HepG2 (cell line): ENCODE measurements at regions not wholly inside any gene's neighbourhood (a gene's known extent, or its start where the extent isn't known, plus 50 kb on each side); places are given as distances from the start of the nearest gene placed in this dataset.

Experiments
- BATF2 ChIP-seq: sonication (generic); formaldehyde crosslinking; IDR thresholded peaks from 2 replicates; pipeline ENCODE4 v1.8.0; 2022; ENCODE audit warnings: mild to moderate bottlenecking, missing genetic modification reagents, moderate library complexity
- CTCF ChIP-seq: sonication (generic); formaldehyde crosslinking; IDR thresholded peaks from 2 replicates; pipeline ENCODE4 v1.5.0; 2020; ENCODE audit warnings: mild to moderate bottlenecking, missing genetic modification reagents, moderate library complexity
- EZH2 ChIP-seq: conservative IDR thresholded peaks from 2 replicates; pipeline ENCODE4 v1.6.1; 2012; ENCODE audit warnings: mild to moderate bottlenecking, low read depth, low read length, moderate library complexity
- FUBP1 ChIP-seq: sonication (generic); formaldehyde crosslinking; IDR thresholded peaks from 2 replicates; pipeline ENCODE4 v1.5.1; 2020; ENCODE audit warnings: missing genetic modification reagents, mild to moderate bottlenecking, borderline replicate concordance
- HDAC2 ChIP-seq: sonication (generic); formaldehyde crosslinking; IDR thresholded peaks from 2 replicates; pipeline ENCODE4 v1.4.0; 2020; ENCODE audit warnings: missing genetic modification reagents
- MAFK ChIP-seq, 2 experiments: IDR thresholded peaks in 1 of 2; conservative IDR thresholded peaks in 1 of 2; 2 replicates each; pipeline ENCODE4 v1.6.1; 2011; ENCODE audit warnings: improper control_type of control experiment in 2 of 2, low read length in 2 of 2
- MAZ ChIP-seq, 2 experiments: sonication (generic) in 1 of 2; formaldehyde crosslinking in 1 of 2; IDR thresholded peaks; 2 replicates each; pipeline versions ENCODE4 v1.5.0 to v1.6.1; 2012 to 2020; ENCODE audit warnings: low read depth in 2 of 2, mild to moderate bottlenecking in 2 of 2, borderline replicate concordance in 1 of 2, improper control_type of control experiment in 1 of 2, low read length in 1 of 2, missing genetic modification reagents in 1 of 2, moderate library complexity in 1 of 2
- NKX3-1 ChIP-seq: sonication (generic); formaldehyde crosslinking; IDR thresholded peaks from 2 replicates; pipeline ENCODE4 v1.5.0; 2020; ENCODE audit warnings: missing genetic modification reagents
- POLR2AphosphoS5 ChIP-seq: IDR thresholded peaks from 2 replicates; pipeline ENCODE4 v1.6.1; 2012; ENCODE audit warnings: low read depth, low read length
- SMC3 ChIP-seq: IDR thresholded peaks from 2 replicates; pipeline ENCODE4 v1.6.1; 2011; ENCODE audit warnings: low read length, improper control_type of control experiment
- ZFP36L2 ChIP-seq: sonication (generic); formaldehyde crosslinking; IDR thresholded peaks from 2 replicates; pipeline ENCODE4 v1.4.0; 2020; ENCODE audit warnings: missing genetic modification reagents
- ZSCAN5A ChIP-seq: sonication (generic); formaldehyde crosslinking; IDR thresholded peaks from 2 replicates; pipeline ENCODE4 v1.8.0; 2022; ENCODE audit warnings: mild to moderate bottlenecking, missing genetic modification reagents, borderline replicate concordance

GRCh38 chr1:215508311-215508710 lies 58.8 kb upstream of the KCTD3 start:
- TF ChIP-seq NKX3-1 (CRISPR knock-in tag) (no peak), CTCF (CRISPR knock-in tag) (no peak), ZSCAN5A (CRISPR knock-in tag) (no peak), MAZ (IDR thresholded peaks at IDR 0.05; ENCODE audit: borderline replicate concordance, low read depth, low read length) (no peak), MAZ (CRISPR knock-in tag; IDR thresholded peaks at IDR 0.05; ENCODE audit: low read depth) (no peak), EZH2 (no peak), FUBP1 (CRISPR knock-in tag) (no peak), SMC3 (no peak), POLR2AphosphoS5 (no peak), BATF2 (CRISPR knock-in tag) (no peak), ZFP36L2 (no peak), MAFK (conservative IDR thresholded peaks at IDR 0.05 in 1 of 2, IDR thresholded peaks at IDR 0.05 in 1 of 2; ENCODE audit: low read length in 2 of 2) (no peak), HDAC2 (no peak)
